Epithelial cell of proximal tubule (primary cell): ENCODE measurements at regions not wholly inside any gene's neighbourhood (a gene's known extent, or its start where the extent isn't known, plus 50 kb on each side); places are given as distances from the start of the nearest gene placed in this dataset.
"Not testable (repeated sequence)": the region's sequence is repeated elsewhere in the genome, so short reads cannot be mapped to it uniquely, and the experiment has no call there.

ENCODE experiments used
- DNase-seq: peaks from one replicate; pipeline ENCODE4 v3.0.0-alpha.2; 2011; ENCODE audit warnings: low read depth
- H3K4me3 ChIP-seq: 2 replicates; pipeline ENCODE4 v1.5.1; 2011; ENCODE audit warnings: low read depth, mild to moderate bottlenecking, low read length
- TF ChIP-seq, protein P1 (sequence below): conservative IDR thresholded peaks from 2 replicates; pipeline ENCODE4 v1.5.1; 2012; ENCODE audit warnings: low read depth, mild to moderate bottlenecking, low read length

DNA sequence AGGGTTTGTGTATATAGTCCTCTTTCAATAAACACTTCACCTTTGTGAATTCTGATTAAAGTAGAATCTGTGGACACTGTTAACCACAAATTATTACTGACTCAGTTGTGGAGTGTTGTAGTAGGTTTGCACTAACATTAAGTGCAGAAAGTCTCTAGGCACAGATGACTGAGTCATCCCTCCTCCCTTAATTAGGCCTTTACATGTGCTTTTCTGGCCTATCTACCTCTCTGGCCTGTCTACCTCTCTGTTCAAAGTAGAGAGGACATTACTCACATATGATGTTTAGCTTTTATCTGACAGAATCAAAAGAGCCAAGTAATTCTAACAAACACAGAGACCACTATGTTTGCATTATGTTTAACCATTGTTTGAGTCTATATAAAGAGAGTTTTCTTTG is 783.0 kb downstream of the TENT5A start:
- no peak for DNase-seq
- TF ChIP-seq, protein P1, sequence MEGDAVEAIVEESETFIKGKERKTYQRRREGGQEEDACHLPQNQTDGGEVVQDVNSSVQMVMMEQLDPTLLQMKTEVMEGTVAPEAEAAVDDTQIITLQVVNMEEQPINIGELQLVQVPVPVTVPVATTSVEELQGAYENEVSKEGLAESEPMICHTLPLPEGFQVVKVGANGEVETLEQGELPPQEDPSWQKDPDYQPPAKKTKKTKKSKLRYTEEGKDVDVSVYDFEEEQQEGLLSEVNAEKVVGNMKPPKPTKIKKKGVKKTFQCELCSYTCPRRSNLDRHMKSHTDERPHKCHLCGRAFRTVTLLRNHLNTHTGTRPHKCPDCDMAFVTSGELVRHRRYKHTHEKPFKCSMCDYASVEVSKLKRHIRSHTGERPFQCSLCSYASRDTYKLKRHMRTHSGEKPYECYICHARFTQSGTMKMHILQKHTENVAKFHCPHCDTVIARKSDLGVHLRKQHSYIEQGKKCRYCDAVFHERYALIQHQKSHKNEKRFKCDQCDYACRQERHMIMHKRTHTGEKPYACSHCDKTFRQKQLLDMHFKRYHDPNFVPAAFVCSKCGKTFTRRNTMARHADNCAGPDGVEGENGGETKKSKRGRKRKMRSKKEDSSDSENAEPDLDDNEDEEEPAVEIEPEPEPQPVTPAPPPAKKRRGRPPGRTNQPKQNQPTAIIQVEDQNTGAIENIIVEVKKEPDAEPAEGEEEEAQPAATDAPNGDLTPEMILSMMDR = no peak
- H3K4me3 ChIP-seq = no peak overlapping the region

DNA sequence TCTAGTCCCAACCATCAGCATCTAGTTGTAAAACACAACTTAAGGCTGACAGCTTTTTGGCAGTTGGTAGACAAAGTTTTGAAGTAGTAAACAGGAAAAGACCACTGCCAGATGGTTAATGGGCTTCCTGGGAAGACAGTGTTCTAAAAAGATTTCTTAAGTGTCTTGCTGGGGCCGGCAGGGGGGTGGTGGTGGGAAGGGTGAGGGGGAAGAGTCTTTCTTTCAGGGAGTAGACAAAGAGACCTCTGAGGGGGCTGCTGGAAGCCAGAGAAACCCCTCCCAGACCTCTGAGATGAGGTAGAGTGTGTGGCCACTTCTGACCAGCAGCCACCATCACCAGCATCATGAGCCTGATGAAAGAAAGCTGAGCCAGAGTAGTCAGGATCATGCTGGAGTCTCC is 784.9 kb downstream of the TENT5A start:
- no peak overlapping the region for H3K4me3 ChIP-seq
- TF ChIP-seq, protein P1 = no peak
- no peak for DNase-seq

DNA sequence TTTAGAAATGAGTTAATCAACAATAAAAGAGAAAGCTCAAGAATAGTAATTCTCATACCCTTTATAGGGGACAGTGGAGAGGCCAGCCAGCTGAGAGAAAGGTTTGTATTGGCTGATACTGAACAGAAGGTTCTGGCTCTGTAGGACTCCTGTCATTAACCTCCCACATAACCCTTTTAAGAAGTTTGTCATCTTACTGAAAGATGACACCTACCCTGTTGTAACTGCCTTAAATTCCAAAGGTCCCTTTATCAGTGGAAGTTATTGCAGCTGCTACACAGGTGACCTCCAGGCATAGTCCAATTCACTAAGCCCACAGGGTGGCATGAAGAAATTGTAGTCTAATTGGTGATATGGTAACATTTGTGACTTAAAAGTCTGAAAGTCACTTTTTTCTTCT is 790.1 kb downstream of the TENT5A start:
- TF ChIP-seq, protein P1 = no peak
- no peak for DNase-seq
- no peak overlapping the region for H3K4me3 ChIP-seq

DNA sequence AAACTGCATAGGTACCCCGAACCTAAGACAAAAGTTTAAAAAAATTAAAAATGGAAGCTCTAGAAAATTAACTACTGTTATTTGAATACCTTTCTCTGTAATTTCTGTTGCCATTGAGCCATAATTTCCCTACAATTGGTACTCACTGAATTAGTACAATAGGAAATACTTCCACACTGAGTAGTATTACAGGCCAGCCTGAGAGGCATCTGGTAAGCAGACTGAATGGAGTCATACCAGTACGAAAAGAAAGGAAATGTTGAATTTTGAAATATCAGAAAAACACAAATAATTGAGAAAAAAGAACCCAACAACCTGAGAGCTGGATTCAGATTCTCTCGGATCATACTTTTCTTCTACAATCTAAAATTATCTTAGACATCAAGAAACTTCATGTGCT is 791.3 kb downstream of the TENT5A start:
- no peak for DNase-seq
- no peak overlapping the region for H3K4me3 ChIP-seq
- TF ChIP-seq, protein P1 = no peak

DNA sequence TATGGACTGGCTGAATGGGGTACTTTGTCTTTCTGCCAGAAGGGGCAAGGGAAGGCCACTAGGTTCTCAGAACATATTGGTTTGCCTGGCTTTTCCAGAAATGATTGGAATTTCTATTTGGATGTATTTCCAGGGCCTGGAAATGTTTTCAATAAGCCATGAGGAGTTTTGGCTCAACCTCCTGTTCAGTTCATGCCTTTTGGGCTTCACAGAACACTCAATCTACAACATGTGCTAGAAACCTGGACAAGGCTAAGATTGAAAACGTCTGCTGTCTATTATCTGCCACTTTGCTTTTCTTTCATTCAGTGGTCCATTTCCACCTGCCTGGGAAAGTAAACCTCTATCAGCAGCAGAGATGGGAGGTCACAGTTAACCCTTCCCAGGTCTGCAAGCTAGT is 793.4 kb downstream of the TENT5A start:
- DNase-seq = no peak
- TF ChIP-seq, protein P1 = no peak
- no peak overlapping the region for H3K4me3 ChIP-seq

DNA sequence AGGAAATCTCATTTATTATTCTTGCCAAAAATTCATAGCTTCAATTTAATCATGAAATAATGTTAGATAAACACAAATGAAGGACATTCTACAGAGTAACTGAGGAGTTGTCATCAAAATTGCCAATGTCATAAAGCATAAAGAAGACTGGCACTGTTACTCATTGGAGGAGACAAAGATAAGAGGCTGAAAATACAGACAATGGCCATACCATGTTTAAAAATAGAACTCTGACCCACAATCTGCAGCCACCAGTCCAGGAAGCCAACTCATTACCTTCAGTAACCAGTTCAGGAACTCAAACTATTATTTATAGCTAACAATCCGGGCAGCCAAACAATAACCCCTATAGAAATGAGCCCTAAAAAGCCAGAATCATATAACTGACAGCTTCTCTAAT is 795.6 kb downstream of the TENT5A start:
- DNase-seq = no peak
- TF ChIP-seq, protein P1 = no peak
- H3K4me3 ChIP-seq = no peak overlapping the region

DNA sequence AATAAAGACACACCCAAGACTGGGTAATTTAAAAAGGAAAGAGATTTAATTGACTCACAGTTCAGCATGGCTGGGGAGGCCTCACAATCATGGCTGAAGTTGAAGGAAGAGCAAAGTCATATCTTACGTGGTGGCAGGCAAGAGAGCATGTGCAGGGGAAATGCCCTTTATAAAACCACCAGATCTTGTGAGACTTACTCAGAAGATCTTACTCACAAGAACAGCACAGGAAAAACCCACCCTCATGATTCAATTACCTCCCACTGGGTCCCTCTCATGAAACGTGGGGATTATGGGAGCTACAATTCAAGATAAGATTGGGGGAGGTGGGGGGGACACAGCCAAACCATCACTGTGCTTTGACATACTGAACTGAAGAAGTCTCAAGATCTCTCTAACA is 800.0 kb downstream of the TENT5A start:
- not testable (repeated sequence) for DNase-seq, H3K4me3 ChIP-seq

DNA sequence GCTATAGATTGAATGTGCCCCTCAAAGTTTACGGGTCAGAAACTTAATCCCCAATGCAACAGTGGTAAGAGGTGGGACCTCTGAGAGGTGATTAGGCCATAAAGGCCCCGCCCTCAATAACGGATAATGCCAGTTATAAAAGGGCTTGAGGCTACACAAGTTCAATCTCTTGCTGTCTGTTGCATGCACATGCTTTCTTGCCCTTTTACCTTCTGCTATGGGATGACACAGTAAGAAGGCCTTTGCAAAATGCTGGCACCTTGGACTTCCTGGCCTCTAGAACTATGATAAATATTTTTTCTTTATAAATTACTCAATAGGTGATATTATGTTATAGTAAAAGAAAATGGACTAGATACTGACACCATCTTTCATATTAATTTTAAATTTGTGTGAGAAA is 806.1 kb downstream of the TENT5A start:
- H3K4me3 ChIP-seq = no peak overlapping the region
- no peak for DNase-seq
- TF ChIP-seq, protein P1 = no peak
